GM18867 (cell line): ENCODE measurements at regions not wholly inside any gene's neighbourhood (a gene's known extent, or its start where the extent isn't known, plus 50 kb on each side); places are given as distances from the start of the nearest gene placed in this dataset.
"Not testable (repeated sequence)": the region's sequence is repeated elsewhere in the genome, so short reads cannot be mapped to it uniquely, and the experiment has no call there.

ENCODE experiments used
- ATAC-seq: cut with Tn5 transposase; IDR thresholded peaks from one replicate; pipeline ENCODE4 v1.9.1; 2021; ENCODE audit warnings: mild to moderate bottlenecking, moderate library complexity; ENCODE audit not compliant: unreplicated experiment

DNA sequence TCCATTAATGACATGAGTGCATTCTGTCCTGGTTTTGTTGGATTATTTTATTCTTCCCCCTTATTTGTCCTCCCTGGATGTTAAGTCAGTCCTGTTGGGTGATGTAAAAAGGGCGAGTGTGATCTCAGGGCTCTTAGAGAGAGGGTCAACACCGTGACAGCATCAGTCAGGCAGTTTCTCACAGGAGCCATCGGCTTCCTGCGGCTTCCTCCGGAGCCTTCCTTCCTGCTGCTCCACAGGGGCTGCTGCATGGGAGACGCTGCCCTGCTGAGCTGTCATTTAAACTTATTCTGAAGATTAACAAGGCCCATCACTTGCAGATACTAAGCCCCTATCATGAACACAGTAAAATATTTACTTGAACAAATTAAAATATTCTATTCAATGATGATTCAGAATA lies 211.3 kb downstream of the SPATA31A1 start:
- not testable (repeated sequence) for ATAC-seq

DNA sequence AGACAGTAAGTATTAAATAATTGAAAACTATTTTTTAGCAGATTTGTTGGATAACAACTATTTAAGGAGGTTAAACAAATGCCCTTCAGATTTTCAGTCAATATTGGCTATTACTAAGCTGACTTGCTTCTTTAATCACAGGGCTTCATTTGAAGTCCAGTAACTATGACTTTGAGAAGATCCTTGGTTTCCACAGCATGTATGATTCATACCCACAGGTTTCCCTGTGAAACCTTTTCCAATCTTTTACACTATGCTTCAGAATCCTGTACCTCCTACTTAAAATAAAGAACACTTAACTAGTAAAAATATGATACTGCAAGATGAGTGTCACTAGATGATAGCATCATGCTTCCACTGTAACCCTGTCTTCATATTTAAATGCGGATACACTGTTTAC lies 211.9 kb downstream of the SPATA31A1 start:
- ATAC-seq = not testable (repeated sequence)

DNA sequence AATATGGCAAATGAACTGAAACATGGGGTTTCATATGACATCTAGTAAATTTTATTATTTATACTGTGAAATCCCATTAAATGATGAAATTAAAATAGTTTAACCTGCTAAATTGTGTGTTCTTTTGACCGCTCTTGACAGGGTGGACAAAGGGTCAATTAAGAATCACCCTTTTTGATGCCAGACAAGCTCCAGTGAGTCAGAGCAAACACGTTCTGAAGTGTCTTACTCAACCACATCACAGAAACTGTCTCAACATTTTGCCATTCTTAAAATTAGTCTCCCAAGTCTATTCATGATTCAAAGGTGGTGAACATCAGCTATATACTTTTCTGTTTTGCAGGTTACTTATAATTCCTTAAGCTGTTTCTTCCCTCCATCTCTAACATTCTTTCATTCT lies 213.4 kb downstream of the SPATA31A1 start:
- ATAC-seq = not testable (repeated sequence)

DNA sequence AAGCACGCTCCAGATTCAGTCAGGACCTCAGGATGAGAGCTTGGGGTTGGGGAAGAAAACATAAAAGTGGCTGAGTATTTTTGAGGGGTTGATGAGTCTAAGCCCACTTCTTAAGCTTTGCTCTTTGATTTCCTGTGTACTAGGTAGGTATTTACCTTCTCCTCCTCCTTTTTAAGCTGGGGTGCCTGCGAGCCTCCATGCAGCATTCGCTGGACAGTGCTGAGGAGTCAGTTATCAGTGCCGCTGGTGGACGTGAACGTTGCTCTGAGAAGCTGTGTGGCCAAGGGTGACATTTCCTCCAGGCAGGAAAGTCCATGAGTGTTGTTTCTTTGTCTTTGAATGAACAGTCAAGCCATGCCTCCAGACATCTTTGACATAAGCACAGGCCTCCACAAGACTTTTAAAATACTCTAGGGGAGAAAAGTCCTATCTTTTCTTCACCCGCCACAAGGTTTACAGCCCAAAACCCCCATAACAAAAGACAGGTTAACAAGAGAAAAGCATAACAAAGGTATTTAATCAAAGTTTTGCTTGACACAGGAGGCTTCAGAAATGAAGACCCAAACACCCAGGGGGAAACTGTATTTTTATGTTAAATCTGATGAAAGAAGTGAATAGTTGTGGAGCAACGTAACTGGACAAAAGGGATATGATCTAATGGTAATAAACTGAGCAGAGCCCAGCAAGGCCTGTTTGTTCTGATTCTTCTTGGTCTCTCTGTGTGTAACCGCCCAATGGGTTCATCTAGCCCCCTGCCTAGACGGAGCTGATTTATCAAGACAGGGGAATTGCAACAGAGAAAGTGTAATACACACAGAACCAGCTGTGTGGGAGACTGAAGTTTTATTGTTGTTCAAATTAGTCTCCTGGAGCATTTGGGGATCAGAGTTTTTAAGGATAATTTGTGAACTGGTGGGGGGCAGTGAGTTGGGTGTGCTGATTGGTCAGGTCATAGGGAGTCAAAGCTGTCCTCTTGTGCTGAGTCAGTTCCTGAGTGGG lies 217.9 kb downstream of the SPATA31A1 start:
- not testable (repeated sequence) for ATAC-seq

DNA sequence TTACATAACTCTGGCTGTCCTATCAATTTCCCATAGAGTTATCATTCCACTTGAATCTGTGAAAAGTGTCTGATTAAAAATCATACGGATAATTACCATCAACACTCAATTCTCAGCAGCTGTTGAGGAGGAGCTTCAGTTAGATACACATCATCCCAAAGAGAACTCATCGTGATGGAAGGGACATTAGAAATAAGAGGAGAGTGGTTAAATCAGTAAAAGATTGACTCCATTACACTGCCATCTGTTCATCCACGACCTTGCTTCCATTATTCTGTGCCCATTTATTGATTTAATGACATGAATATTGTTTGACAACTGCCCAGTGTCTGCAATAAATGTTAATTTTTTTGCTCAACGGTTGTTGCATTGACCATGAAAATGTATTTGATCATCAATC lies 223.5 kb downstream of the SPATA31A1 start:
- ATAC-seq = not testable (repeated sequence)

DNA sequence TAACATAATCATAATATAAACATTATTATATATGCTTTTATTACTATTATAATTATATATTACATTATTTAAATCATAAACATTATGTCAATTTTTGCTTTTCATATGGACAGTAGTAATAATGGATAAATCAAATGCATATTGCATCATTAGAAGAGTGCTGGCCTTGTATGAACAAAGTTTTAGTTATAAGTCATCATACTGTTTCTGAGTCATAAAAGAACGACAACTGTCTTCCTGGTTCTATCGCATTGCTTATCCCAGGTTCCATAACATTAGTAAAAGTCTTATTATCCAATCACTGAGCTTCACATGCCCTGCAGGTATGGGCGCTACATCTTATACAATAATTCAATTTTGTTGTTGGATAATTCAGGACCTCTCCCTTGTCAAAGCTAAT lies 225.8 kb downstream of the SPATA31A1 start:
- ATAC-seq = not testable (repeated sequence)

DNA sequence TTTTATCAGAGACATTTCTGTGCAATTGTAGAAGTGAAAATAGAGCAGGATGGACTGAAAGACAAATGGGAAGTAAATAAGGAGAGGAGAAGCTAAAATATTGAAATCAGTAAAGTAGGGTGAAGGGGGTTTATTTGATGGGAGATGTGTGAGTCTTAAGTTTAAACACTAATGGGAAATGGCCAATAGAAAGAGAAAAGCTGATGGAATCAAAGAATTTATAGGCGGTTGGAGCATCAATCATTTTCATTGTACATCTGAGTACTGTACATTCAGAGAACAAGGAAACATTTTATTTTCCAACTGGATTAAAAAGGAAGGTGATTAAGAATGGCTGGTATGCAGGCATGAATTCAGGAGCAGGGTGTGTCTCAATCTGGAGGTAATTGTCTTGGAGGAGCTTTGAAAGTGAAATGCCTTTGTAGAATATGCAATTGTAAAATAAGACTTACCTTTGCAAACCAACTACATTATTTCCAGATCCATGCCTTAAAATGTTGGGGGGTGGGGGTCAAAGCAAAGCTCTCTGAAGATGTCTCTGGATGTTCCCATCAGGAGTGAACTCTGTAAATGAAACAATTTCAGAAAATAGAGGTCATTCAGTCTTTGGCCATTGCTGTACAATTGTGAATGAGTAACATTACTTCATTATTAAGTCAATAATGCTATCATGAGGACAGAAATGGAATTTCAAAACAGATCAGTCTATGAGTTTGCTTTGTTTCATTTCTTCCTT lies 227.4 kb downstream of the SPATA31A1 start:
- ATAC-seq = not testable (repeated sequence)

DNA sequence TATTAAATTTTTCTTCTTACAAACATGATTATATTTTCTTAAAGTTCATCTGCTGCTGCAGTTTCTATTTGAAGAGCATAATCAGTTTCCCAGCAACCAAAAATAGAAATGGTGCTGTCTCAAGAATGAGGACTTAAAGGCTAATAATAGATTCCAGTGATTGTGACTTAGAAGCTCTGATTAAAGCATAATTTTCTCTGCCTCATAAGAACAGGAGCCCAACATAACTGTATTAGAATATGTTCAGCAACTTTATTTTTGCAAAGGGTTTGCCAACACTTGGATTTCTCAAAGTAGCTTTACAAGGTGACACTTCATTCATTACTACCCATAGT lies 227.9 kb downstream of the SPATA31A1 start:
- ATAC-seq = not testable (repeated sequence)

DNA sequence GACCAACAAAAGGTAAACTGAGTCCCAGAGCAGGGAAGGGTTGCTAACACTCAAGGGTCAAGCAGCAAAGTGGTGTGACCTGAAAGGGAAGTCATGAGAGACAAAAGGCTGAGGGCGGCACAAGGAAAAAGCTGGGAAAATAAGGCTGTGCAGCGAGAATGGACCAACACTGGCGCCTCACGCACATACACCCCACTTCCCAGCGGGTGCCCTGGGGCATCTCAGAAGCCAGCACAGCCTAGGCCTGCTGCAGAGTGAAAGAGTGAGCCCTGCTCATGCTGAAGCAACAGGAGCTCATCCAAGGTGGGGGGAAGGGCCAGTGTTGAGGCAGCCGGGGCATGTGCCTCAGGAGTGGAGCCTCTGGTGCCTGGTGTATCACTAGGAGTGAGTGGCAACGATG lies 229.8 kb downstream of the SPATA31A1 start:
- ATAC-seq = not testable (repeated sequence)

DNA sequence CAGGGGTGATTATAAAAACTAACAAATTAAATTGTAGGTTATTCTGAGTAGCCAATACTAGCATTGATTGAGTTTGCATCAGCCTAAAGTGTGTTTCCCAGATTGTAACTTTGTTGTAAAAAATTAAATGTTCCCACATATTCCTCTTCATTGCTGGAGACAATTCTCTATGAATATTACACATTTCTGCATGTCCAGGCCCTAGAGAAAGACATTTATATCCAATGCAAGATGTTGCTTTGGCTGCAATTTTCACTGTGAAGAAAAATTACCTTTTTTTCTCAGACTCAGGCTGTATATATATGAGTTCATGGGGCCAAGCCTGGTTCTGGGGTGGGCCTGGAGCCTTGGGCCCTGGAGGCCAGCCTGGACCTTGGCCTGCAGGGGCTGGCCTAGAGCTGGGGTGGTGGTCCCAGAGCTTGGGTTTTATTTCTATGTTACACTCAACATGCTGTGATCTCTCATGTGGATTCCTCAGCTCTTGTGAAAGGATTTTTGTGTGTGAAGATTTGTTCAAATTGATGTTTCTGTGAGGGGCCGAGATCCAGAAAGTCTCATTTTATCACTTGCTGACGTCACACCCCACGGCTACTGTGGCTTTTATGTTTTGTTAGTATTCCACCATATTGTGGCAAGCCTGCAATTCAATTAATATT lies 232.5 kb downstream of the SPATA31A1 start:
- ATAC-seq = no peak

DNA sequence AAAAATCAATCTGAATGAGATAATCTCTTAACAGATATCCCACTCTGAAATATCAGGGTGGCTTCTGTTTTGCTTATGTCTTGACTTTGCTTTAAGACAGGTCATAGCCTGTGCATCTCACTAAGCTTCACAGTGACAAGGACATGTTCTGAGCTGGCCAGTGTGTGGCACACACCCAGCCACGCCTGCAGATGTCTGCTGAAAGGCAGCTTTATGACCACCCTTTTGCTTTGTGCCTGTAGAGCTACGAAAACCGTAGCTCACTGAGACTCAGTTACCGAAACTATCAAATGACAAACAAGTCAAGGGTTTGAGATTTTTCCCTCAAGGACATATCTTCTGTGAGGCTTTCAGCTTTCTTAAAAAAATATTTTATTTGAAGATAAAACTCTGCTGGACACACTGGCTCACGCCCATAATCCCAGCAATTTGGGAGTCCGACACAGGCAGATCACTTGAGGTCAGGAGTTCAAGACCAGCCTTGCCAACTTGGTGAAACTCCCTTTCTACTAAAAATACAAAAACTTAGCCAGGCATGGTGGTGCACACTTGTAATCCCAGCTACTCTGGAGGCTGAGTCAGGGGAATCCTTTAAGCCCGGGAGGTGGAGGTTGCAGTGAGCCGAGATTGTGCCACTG lies 233.2 kb downstream of the SPATA31A1 start:
- no peak for ATAC-seq

DNA sequence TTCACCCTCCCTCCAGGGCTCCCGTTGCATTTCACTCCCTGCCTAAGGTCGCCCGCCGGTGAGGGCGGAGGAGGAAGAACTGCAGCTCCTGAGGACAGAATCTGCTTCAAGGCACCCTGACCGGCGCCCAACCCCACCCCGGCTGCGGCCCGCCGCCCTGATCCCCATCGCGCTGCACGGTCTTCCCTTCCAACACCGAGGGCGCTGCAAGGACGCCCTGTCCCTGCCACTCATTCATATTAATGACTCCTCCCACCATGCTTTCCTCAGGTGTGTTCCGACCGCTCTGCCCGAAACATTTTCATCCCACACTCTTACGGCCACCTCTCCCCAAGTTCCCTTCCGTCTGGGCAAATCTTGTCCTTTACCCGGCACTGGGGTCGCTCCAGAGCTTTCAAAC lies 248.6 kb downstream of the SPATA31A1 start:
- ATAC-seq = not testable (repeated sequence)

DNA sequence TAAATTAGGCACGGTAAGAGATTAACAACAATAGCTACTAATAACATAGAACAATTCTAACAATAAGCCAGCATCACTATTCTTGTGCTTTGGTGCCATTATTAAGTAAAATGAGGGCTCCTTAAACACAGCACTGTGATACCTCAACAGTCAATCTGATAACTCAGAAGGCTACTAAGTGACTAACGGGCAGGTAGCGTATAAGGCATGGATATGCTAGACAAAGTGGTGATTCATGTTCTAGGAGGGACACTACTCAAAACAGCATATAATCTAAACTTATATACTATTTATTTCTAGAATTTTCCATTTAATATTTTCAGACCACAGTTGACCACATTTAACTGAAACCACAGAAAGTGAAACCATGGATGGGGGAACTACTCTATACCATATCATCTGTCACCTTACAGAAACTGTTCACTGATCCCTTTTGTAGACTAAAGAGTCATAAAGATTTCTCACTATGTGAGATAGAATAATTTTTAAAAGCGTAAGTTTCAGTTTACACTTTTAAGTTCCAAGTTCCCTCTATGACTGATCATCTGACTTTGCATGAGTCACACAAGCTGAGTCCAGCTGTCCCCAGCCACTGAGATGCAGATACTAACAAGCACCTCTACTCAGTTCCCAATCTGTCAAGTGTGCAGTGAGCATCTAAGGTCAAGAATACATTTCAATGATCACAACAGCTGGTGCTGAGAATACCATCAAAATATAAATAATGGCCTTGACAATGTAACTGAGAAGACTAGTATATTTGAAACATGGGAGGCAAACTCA lies 256.2 kb downstream of the SPATA31A1 start:
- peak; percentile 98 for ATAC-seq

DNA sequence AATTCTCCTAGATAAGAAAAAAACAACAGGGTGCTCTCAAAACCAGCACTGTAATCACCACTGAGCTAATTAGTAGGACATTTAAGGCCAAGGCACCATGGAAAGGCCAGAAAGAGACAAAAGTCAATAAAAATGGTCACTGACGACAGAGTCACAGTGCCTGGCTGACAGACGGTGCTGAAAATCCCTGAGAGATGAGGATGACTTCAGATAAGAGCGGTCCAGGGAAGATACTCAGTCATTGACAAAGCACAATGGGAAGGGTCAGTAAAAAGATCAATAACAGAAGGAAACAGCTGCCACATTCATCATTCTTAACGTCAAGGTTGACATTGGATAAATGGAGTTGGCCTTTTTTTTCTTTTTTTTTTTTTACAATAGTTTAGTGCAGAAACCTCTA lies 261.0 kb downstream of the SPATA31A1 start:
- not testable (repeated sequence) for ATAC-seq

DNA sequence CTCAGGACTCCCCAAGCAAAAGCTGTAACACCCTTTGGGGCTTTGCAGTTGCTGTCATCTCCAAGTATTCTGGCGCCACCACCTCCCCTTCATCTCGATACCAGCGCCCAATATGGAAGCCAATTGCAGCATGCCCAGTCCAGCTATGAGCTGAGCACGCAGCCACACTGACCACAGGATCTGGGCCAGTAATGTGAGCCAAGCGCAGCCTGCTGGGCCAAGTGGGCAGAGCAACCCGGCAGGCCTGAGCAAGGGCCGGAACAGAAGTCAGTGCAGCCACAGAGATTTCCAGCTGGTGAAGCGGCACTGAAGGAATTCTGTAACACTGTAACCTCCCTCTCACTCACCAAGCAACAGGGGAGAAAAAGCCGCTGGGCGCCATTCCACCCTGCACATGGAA lies 268.6 kb downstream of the SPATA31A1 start:
- not testable (repeated sequence) for ATAC-seq

DNA sequence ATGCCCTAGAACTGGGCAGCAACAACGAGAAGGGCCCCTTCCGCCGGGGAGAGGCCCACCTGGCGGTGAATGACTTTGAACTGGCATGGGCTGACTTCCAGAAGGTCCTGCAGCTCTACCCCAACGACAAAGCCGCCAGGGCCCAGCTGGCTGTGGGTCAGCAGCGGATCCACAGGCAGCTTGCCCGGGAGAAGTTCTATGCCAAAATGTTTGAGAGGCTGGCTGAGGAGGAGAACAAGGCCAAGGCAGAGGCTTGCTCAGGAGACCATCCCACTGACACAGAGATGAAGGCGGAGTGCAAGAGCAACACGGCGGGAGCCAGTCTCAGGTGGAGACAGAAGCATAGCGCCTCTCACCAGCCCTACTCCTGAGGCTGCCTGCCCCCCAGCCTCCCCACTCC lies 276.6 kb downstream of the SPATA31A1 start:
- ATAC-seq = not testable (repeated sequence)

DNA sequence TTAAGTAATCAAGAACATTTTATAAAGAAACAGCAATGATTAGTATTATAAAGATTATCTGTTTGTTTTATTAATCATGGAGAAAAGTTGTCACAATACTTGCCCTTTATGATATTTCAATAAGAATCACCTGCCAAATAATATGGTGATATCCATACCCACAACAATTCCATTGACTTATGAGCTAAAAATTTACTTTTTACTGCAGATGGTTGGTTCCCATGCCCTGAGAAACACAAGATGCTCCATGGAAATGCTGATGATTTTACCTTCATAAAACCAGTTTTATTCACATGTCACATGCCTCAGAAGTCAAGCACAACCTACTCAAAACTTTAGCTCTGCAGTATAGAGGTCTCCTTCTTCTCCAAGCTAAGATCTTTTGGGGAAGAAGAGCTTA lies 293.6 kb downstream of the SPATA31A1 start:
- not testable (repeated sequence) for ATAC-seq

DNA sequence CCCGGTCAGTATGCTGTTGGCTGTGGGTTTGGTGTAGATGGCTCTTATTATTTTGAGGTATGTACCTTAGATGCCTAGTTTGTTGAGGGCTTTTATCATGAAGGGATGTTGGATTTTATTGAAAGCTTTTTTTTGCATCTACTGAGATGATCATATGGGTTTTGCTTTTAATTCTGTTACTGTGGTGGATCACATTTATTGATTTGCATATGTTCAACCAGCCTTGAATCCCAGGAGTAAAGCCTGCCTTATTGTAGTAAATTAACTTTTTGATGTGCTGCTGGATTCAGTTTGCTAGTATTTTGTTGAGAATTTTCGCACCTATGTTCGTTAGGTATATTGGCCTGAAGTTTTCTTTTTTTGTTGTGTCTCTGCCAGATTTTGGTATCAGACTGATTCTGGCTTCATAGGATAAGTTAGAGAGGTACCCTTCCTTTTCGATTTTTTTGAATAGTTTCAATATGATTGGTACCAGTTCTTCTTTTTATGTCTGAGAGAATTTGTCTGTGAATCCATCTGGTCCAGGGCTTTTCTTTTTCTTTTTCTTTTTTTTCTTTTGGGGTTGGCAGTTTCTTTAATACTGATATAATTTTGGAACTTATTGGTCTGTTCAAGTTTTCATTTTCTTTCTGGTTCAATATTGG lies 301.6 kb downstream of the SPATA31A1 start:
- ATAC-seq = peak; percentile 89

DNA sequence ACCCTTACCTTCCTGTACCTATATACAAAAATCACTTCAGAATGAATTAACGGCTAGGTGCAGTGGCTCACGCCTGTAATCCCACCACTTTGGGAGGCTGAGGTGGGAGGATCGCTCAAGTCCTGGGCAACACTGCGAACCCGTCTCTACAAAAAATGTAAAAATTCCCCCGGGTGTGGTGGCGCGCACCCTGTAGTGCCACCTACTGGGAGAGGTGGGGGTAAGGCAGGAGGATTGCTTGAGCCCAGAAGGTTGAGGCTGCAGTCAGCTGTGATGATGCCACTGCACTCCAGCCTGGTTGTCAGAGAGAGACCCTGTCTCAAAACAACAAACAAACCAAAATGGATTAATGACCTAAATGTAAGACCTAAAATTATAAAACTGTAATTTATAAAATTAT lies 307.6 kb downstream of the SPATA31A1 start:
- ATAC-seq = peak; percentile 38

DNA sequence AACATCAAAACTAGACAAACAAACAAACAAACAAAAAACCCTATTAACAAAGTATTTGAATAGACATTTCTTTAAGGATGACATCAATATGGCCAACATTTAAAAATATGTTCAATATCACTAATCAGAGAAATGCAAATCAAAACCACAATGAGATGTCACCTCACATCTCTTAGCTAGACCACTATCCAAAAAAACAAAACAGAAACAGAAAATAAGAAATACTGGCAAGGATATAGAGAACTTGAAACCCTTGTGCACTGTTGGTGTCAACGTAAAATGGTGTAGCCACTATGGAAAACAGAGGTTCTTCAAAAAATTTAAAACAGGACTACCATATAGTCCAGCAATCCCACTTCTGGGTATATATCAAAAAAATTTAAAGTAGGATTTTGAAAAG lies 308.2 kb downstream of the SPATA31A1 start:
- ATAC-seq = peak; percentile 91
